Smooth muscle cell (in vitro differentiated cells): ENCODE measurements at regions not wholly inside any gene's neighbourhood (a gene's known extent, or its start where the extent isn't known, plus 50 kb on each side); places are given as distances from the start of the nearest gene placed in this dataset.

ENCODE experiments used
- DNase-seq: peaks from one replicate; lab custom pipeline; 2025; ENCODE audit not compliant: unreplicated experiment; lab: John Stamatoyannopoulos, UW
- H2AFZ ChIP-seq: fragments of 200-600 bp; sonication (generic); 2 replicates; pipeline ENCODE4 v1.6.0; 2016; ENCODE audit warnings: antibody characterized with exemption, low read depth, mild to moderate bottlenecking
- H3F3A ChIP-seq: fragments of 200-600 bp; sonication (generic); 2 replicates; pipeline ENCODE4 v1.6.0; 2017; ENCODE audit warnings: antibody characterized with exemption, low read depth
- H3K27ac ChIP-seq: fragments of 200-600 bp; sonication (generic); 2 replicates; pipeline ENCODE4 v1.5.1; 2016; ENCODE audit warnings: low read depth, mild to moderate bottlenecking
- H3K27me3 ChIP-seq: fragments of 200-600 bp; sonication (generic); 2 replicates; pipeline ENCODE4 v1.6.1; 2016; ENCODE audit warnings: low read depth, mild to moderate bottlenecking
- H3K36me3 ChIP-seq: fragments of 200-600 bp; sonication (generic); 2 replicates; pipeline ENCODE4 v1.5.1; 2016; ENCODE audit warnings: low read depth
- H3K4me1 ChIP-seq: fragments of 200-600 bp; sonication (generic); 2 replicates; pipeline ENCODE4 v1.5.1; 2016; ENCODE audit warnings: low read depth
- H3K4me2 ChIP-seq: fragments of 200-600 bp; sonication (generic); 2 replicates; pipeline ENCODE4 v1.6.0; 2016; ENCODE audit warnings: mild to moderate bottlenecking
- H3K4me3 ChIP-seq: fragments of 200-600 bp; sonication (generic); 2 replicates; pipeline ENCODE4 v1.5.1; 2016; ENCODE audit warnings: mild to moderate bottlenecking
- H3K79me2 ChIP-seq: fragments of 200-600 bp; sonication (generic); 2 replicates; pipeline ENCODE4 v1.6.0; 2016; ENCODE audit warnings: low read depth, mild to moderate bottlenecking
- H3K9ac ChIP-seq: fragments of 200-600 bp; sonication (generic); 2 replicates; pipeline ENCODE4 v1.6.0; 2016; ENCODE audit warnings: low read depth
- H3K9me3 ChIP-seq: fragments of 200-600 bp; sonication (generic); replicated peaks from 2 replicates; pipeline ENCODE4 v1.5.1; 2016; ENCODE audit warnings: low read depth
- H4K20me1 ChIP-seq: fragments of 200-600 bp; sonication (generic); 2 replicates; pipeline ENCODE4 v1.6.0; 2016; ENCODE audit warnings: low read depth
- WGBS: methylation state at CpG from one replicate; pipeline ENCODE4 v1.1.7; 2016; ENCODE audit warnings: low lambda C conversion rate; 5-methylcytosine and 5-hydroxymethylcytosine counted together
- TF ChIP-seq, protein P1 (sequence below): fragments of 200-600 bp; sonication (generic); IDR thresholded peaks from 2 replicates; pipeline ENCODE4 v1.5.1; 2017; ENCODE audit warnings: borderline replicate concordance, mild to moderate bottlenecking, antibody characterized with exemption; ENCODE audit not compliant: insufficient read depth, poor library complexity, severe bottlenecking

DNA sequence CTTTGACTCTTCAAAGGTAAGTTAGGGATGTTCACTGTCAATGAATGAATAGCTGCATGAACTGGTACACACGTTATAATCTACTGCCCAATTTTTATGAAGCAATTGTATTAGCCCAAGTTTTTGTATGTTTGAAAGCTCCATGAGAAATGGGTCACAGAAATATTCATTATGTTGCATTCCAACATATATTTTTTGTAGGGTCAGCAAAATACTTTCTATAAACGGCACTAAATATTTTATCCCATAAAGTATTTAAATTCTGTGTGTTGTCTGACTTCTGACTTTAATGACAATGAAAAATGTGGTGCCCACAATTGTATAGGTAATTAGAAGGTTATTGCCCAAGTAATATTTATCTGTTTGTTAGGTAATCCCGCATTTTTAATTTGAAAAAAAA lies 466.0 kb downstream of the FAT4 start:
- Histone ChIP-seq H3K4me2 (no peak overlapping the region), H4K20me1 (no peaks in the 10 kb centered on the region), H3K27ac (no peak overlapping the region), H3K4me1 (no peaks in the 10 kb centered on the region), H3K4me3 (no peak overlapping the region), H3K9ac (no peak overlapping the region), H3K27me3 (no peaks in the 10 kb centered on the region), H3K36me3 (no peaks in the 10 kb centered on the region), H3F3A (no peaks in the 10 kb centered on the region), H2AFZ (peak overlapping the region; percentile 20), H3K9me3 (peaks cover 2% of the 10 kb centered on the region), H3K79me2 (no peaks in the 10 kb centered on the region)
- 83% methylated on average over 3 of the region's 3 CpGs for WGBS
- no peak for DNase-seq
- TF ChIP-seq, protein P1, sequence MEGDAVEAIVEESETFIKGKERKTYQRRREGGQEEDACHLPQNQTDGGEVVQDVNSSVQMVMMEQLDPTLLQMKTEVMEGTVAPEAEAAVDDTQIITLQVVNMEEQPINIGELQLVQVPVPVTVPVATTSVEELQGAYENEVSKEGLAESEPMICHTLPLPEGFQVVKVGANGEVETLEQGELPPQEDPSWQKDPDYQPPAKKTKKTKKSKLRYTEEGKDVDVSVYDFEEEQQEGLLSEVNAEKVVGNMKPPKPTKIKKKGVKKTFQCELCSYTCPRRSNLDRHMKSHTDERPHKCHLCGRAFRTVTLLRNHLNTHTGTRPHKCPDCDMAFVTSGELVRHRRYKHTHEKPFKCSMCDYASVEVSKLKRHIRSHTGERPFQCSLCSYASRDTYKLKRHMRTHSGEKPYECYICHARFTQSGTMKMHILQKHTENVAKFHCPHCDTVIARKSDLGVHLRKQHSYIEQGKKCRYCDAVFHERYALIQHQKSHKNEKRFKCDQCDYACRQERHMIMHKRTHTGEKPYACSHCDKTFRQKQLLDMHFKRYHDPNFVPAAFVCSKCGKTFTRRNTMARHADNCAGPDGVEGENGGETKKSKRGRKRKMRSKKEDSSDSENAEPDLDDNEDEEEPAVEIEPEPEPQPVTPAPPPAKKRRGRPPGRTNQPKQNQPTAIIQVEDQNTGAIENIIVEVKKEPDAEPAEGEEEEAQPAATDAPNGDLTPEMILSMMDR: no peak

DNA sequence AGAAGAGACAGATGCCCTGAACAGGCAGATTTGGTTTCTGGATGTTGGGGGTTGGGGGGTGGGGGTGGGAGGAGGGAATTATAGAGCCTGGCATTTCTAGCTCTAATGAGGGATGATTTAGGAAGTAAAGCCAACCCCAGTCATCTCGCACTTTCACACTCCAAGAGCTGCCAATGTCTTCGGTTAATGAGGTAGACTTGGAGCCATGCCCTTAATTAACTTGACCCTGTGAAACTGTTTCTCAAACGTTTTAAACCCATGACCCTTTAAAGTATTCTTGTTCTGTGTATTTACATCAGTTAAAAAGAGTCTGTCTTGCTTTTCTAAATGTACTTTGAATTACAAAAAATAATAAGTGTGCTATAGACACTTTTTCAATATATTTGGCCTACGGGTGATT lies 466.9 kb downstream of the FAT4 start:
- no peaks in the 10 kb centered on the region for H3K36me3 ChIP-seq
- no peak overlapping the region for H3K4me2 ChIP-seq
- H4K20me1 ChIP-seq: no peaks in the 10 kb centered on the region
- H3K27ac ChIP-seq: no peak overlapping the region
- no peaks in the 10 kb centered on the region for H3K27me3 ChIP-seq
- H3K4me1 ChIP-seq: no peaks in the 10 kb centered on the region
- H3K9ac ChIP-seq: no peak overlapping the region
- no peaks in the 10 kb centered on the region for H3K9me3 ChIP-seq
- H3K4me3 ChIP-seq: no peak overlapping the region
- WGBS: 72% methylated on average over 4 of the region's 4 CpGs
- no peaks in the 10 kb centered on the region for H3K79me2 ChIP-seq
- TF ChIP-seq, protein P1: no peak
- H3F3A ChIP-seq: no peaks in the 10 kb centered on the region
- H2AFZ ChIP-seq: no peak overlapping the region
- no peak for DNase-seq

DNA sequence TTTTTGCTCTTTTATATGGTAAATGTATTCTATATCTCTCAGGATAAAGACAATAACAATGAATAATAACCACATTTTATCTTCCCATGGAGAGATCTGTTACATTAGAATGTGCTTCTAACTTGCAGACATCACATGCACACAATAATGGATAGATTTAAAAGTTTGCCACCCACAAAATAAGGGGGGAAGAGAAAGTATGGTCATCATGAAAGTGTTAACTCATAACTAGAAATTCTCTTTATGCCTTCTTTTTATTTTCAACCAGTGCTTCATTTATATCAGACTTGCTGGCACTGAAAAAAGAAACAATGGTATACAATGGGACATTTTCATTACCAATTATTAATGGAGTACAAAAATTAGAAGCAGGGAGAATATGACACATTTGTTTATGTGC lies 470.0 kb downstream of the FAT4 start:
- no peak for DNase-seq
- H3K79me2 ChIP-seq: no peaks in the 10 kb centered on the region

DNA sequence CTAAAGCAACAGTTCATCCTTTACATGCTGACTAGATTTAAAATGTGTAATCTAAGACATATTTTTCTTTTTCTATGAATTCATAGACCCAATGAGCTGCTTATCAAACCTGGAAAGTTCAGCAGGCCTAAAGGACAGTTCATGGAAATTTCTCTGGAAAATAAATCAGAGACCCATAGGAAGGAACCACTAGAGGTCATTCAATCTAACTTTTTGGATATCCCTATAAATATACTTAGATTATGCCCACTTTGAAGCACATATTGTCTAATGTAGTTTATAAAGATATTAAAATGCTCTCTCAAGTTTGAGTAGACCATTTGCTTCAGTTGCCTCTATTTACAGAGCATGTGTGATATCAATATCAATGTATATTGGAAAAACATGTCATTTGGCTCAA lies 473.0 kb downstream of the FAT4 start:
- Histone ChIP-seq H3K27ac (no peak overlapping the region), H3K79me2 (no peaks in the 10 kb centered on the region), H3K9ac (no peak overlapping the region), H3K4me1 (no peaks in the 10 kb centered on the region), H3K27me3 (no peaks in the 10 kb centered on the region), H3K9me3 (no peaks in the 10 kb centered on the region), H2AFZ (no peak overlapping the region), H4K20me1 (no peaks in the 10 kb centered on the region), H3K4me2 (no peak overlapping the region), H3K4me3 (no peak overlapping the region), H3K36me3 (no peaks in the 10 kb centered on the region), H3F3A (no peaks in the 10 kb centered on the region)
- no peak for DNase-seq
- TF ChIP-seq, protein P1: no peak

More for the DNA sequence above, 470.0 kb downstream of the FAT4 start:
- H2AFZ ChIP-seq: no peak overlapping the region
- H3K36me3 ChIP-seq: no peaks in the 10 kb centered on the region
- TF ChIP-seq, protein P1: no peak
- H3K4me2 ChIP-seq: no peak overlapping the region
- H3K4me3 ChIP-seq: no peak overlapping the region
- no peaks in the 10 kb centered on the region for H3K27me3 ChIP-seq
- H4K20me1 ChIP-seq: no peaks in the 10 kb centered on the region
- H3F3A ChIP-seq: no peaks in the 10 kb centered on the region
- H3K27ac ChIP-seq: no peak overlapping the region
- no peak overlapping the region for H3K9ac ChIP-seq
- no peaks in the 10 kb centered on the region for H3K9me3 ChIP-seq
- H3K4me1 ChIP-seq: no peaks in the 10 kb centered on the region
